Transverse colon (tissue), 4 donors: ENCODE measurements at regions not wholly inside any gene's neighbourhood (a gene's known extent, or its start where the extent isn't known, plus 50 kb on each side); places are given as distances from the start of the nearest gene placed in this dataset.

Experiments used
- DNase-seq: peaks from one replicate; pipeline ENCODE4 v3.0.0-alpha.2; 2019
- H3K27ac ChIP-seq, 4 donors: fragments of 200-600 bp; sonication (generic); 2 replicates each; pipeline ENCODE4 v1.5.1; 2016 to 2018; ENCODE audit warnings: inconsistent platforms in 4 of 4
- H3K27me3 ChIP-seq: fragments of 200-600 bp; sonication (generic); 2 replicates; pipeline ENCODE4 v1.5.1; 2017; ENCODE audit warnings: inconsistent platforms
- H3K36me3 ChIP-seq, 4 donors: fragments of 200-600 bp; sonication (generic); 2 replicates each; pipeline ENCODE4 v1.5.1; 2017 to 2019; ENCODE audit warnings: inconsistent platforms in 4 of 4
- H3K4me1 ChIP-seq, 4 donors: fragments of 200-600 bp; sonication (generic); 2 replicates each; pipeline ENCODE4 v1.5.1; 2017 to 2020; ENCODE audit warnings: inconsistent platforms in 4 of 4
- H3K4me3 ChIP-seq, 4 donors: fragments of 200-600 bp; sonication (generic); 1 replicate in 1 of 4; 2 replicates in 3 of 4; pipeline versions ENCODE4 v1.5.1 to v1.6.1; 2017 to 2019; ENCODE audit warnings: inconsistent platforms in 4 of 4
- H3K9me3 ChIP-seq, 2 donors: fragments of 200-600 bp; sonication (generic); 2 replicates each; pipeline ENCODE4 v1.5.1; 2017 to 2019; ENCODE audit warnings: inconsistent platforms in 2 of 2
- EP300 ChIP-seq: sonication (generic); formaldehyde crosslinking; IDR thresholded peaks from one replicate; pipeline ENCODE4 v1.6.1; 2017; ENCODE audit warnings: antibody characterized with exemption, low read depth
- POLR2A ChIP-seq: fragments of 450-650 bp; IDR thresholded peaks from one replicate; pipeline ENCODE4 v1.6.1; 2016; ENCODE audit warnings: antibody characterized with exemption, mild to moderate bottlenecking, moderate library complexity
- POLR2AphosphoS5 ChIP-seq, 3 donors: sonication (generic); formaldehyde crosslinking; IDR thresholded peaks; one replicate each; pipeline ENCODE4 v1.6.1; 2016; ENCODE audit warnings: antibody characterized with exemption in 3 of 3
- WGBS, 2 donors: methylation state at CpG; one replicate each; pipeline ENCODE4 v1.1.5; 2018; ENCODE audit warnings: low coverage in 1 of 2; 5-methylcytosine and 5-hydroxymethylcytosine counted together
- in situ Hi-C, 4 donors: fragments of 200-750 bp; cut with MboI; loops; one replicate each; pipeline versions ENCODE4 v1.15.0 to v1.15.1; 2017; ENCODE audit warnings: low sequenced_read_pairs in 3 of 4, low pct_ligation_motif_present in 1 of 4, low pct_unique_long_range_greater_than_20kb in 1 of 4
- intact Hi-C: fragments of 100-400 bp; cut with DNase I; formaldehyde crosslinking; loops from one replicate; pipeline ENCODE4 v1.15.1; 2023; ENCODE audit warnings: low total_unique reads
- TF ChIP-seq, protein P1 (sequence below), 5 experiments: fragments of 200-600 bp in 3 of 5; fragments of 450-650 bp in 2 of 5; sonication (generic) in 3 of 5; IDR thresholded peaks; 1 replicate in 2 of 5; 2 replicates in 3 of 5; pipeline ENCODE4 v1.5.1; 2016 to 2017; ENCODE audit warnings: antibody characterized with exemption in 5 of 5, inconsistent platforms in 3 of 5, mild to moderate bottlenecking in 2 of 5, moderate library complexity in 1 of 5

DNA sequence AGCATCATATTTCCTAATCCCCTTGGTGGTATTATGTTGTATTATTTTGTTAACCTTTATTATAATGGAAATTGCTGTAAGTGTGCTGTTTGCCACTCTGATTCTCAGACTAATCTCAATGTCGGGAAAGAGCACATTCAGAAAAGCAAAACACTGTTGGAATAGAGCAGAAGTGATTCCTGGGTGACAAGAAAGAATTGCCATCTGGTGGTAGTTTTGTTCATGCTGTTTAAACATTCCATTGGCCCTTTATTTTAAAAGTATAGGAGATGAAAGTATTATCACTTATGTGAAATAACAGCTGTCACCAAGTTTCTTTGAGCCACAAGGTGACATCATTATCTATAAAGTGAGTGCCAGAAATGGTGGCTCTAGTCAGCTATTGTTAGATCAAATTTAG is 301.3 kb upstream of the SGCD start:
- TF ChIP-seq EP300 (no peak), POLR2A (no peak), POLR2AphosphoS5 (IDR thresholded peaks at IDR 0.05) (no peak)
- TF ChIP-seq, protein P1, sequence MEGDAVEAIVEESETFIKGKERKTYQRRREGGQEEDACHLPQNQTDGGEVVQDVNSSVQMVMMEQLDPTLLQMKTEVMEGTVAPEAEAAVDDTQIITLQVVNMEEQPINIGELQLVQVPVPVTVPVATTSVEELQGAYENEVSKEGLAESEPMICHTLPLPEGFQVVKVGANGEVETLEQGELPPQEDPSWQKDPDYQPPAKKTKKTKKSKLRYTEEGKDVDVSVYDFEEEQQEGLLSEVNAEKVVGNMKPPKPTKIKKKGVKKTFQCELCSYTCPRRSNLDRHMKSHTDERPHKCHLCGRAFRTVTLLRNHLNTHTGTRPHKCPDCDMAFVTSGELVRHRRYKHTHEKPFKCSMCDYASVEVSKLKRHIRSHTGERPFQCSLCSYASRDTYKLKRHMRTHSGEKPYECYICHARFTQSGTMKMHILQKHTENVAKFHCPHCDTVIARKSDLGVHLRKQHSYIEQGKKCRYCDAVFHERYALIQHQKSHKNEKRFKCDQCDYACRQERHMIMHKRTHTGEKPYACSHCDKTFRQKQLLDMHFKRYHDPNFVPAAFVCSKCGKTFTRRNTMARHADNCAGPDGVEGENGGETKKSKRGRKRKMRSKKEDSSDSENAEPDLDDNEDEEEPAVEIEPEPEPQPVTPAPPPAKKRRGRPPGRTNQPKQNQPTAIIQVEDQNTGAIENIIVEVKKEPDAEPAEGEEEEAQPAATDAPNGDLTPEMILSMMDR (IDR thresholded peaks at IDR 0.05), result no peak
- intact Hi-C loops, result no loop called here

GRCh38 chr5:156031181-156031580 is 295.8 kb upstream of the SGCD start:
- H3K9me3 ChIP-seq, result no peaks in the 10 kb centered on the region
- no peak overlapping the region for H3K27ac ChIP-seq
- TF ChIP-seq EP300 (no peak), POLR2AphosphoS5 (IDR thresholded peaks at IDR 0.05) (no peak)
- TF ChIP-seq, protein P1 (IDR thresholded peaks at IDR 0.05), result no peak
- no peak for DNase-seq
- in situ Hi-C loops, result no loop called here
- intact Hi-C loops, result loop anchor here (10.0 kb wide), 1 partner anchor 1714 kb away; the partner anchor contains the start of gene LSM11
- no peak overlapping the region for H3K4me3 ChIP-seq
- H3K27me3 ChIP-seq, result no peaks in the 10 kb centered on the region
- H3K4me1 ChIP-seq, result no peaks in the 10 kb centered on the region
- H3K36me3 ChIP-seq, result no peaks in the 10 kb centered on the region
- 71 to 77% methylated on average over 1 of the region's 1 CpG for WGBS, 2 donors

More for the DNA sequence above, 301.3 kb upstream of the SGCD start:
- Histone ChIP-seq H3K36me3 (no peaks in the 10 kb centered on the region), H3K4me3 (no peak overlapping the region), H3K9me3 (no peaks in the 10 kb centered on the region), H3K4me1 (peaks cover 0 to 10% (median 3%) of the 10 kb centered on the region in 4 donors), H3K27me3 (no peaks in the 10 kb centered on the region), H3K27ac (no peak overlapping the region)
- no peak for DNase-seq
- 60 to 81% methylated on average over 1 of the region's 1 CpG for WGBS, 2 donors
- in situ Hi-C loops, result no loop called here

DNA sequence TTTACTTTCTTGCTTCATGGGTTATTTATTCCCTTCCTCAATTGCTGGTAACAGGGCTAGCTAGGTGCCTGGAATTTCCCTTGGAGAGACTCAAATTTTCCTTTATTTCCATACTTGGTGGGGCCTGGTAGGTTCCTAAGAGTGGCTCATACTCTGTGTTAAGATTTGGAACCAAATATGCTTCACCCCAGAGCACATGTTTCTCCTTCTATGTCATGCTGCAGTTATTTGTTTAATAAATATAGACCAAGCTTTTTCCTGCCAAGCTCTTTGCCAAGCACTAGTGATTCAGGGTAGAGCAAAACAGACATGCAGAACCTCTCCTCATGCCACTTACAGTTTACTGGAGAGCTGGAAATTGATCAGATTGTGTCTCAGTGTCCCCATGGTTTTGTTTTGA is 290.3 kb upstream of the SGCD start:
- Histone ChIP-seq H3K4me1 (no peaks in the 10 kb centered on the region), H3K27ac (peak overlapping the region in 1 of 4 donors; percentile 11), H3K9me3 (no peaks in the 10 kb centered on the region), H3K4me3 (no peak overlapping the region), H3K27me3 (no peaks in the 10 kb centered on the region), H3K36me3 (no peaks in the 10 kb centered on the region)
- DNase-seq, result no peak
- in situ Hi-C loops (no loop called here), intact Hi-C loops (loop anchor here (10.0 kb wide), 1 partner anchor 1708 kb away; the partner anchor contains the start of gene LSM11)
- TF ChIP-seq POLR2AphosphoS5 (IDR thresholded peaks at IDR 0.05) (no peak), POLR2A (no peak)

DNA sequence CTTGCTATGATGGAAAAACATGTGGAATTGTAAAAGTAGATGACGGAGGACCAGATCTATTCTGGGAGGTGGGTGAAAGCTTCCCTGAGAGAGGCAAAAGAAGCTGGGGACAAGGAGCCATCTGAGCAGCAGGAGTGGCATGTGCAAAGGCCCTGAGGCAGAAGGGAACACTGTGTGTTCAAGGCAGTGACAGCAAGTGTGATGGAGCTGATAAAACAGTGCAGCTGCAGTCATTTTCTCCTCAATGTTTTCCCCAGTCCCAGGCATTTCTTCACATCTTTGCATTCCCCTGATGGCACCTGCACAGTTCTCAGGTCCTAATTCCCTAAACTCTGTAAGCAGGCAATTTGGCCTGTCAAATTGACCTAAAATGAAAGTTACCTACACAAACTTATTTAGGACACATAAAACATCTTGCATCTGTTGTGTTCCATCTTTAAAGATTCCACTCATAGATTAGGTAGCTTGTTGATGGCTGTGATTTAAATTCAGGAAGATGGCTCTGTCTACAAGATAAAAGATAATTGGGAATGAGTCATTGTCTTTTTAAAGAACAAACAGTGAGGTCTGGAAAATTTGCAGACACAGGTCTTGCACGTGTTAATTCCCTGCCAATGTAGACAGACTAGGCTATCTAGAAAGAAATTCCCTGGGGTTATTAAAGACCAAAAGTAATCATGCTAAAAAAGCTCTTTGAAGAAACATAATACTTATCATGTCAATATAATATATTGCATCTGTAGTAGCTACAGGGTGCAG is 289.6 kb upstream of the SGCD start:
- no peak for TF ChIP-seq POLR2AphosphoS5 (IDR thresholded peaks at IDR 0.05)
- TF ChIP-seq, protein P1 (IDR thresholded peaks at IDR 0.05), result no peak
- TF ChIP-seq EP300, result no peak
- no peak for TF ChIP-seq POLR2A
- no peak for DNase-seq
- Histone ChIP-seq H3K27me3 (no peaks in the 10 kb centered on the region), H3K36me3 (no peaks in the 10 kb centered on the region), H3K4me3 (no peak overlapping the region), H3K4me1 (no peaks in the 10 kb centered on the region), H3K9me3 (no peaks in the 10 kb centered on the region), H3K27ac (no peak overlapping the region)
- in situ Hi-C loops (no loop called here), intact Hi-C loops (loop anchor here (10.0 kb wide), 1 partner anchor 1707 kb away; the partner anchor contains the start of gene LSM11)
- 45 to 54% methylated on average over 2 of the region's 2 CpGs for WGBS, 2 donors
